HG03135 (cell line): ENCODE measurements at regions not wholly inside any gene's neighbourhood (a gene's known extent, or its start where the extent isn't known, plus 50 kb on each side); places are given as distances from the start of the nearest gene placed in this dataset.
"Not testable (repeated sequence)": the region's sequence is repeated elsewhere in the genome, so short reads cannot be mapped to it uniquely, and the experiment has no call there.

Source experiments
- ATAC-seq: cut with Tn5 transposase; IDR thresholded peaks from one replicate; pipeline ENCODE4 v1.9.1; 2021; ENCODE audit warnings: mild to moderate bottlenecking, moderate library complexity; ENCODE audit not compliant: unreplicated experiment

DNA sequence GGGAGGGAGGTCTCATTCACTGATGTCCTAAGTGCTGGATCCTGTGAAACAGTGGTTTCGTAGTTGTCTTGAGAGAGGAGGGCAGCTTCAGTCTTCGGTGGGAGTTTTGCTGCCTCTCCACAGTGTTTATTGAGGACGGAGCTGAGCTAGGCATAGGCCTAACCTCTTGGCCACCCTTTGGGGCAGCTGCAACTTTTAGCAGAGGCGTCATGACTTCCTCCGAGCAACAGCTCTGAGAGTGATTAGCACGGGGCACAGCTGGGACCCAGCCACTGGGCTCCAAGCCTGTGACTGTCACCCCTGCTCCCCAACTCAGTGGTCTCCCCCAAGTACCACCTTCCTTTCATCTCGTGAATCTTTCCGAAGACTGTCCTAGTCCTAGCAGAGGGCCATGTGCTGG, 139.9 kb upstream of the NCOR2 start:
- no peak for ATAC-seq

DNA sequence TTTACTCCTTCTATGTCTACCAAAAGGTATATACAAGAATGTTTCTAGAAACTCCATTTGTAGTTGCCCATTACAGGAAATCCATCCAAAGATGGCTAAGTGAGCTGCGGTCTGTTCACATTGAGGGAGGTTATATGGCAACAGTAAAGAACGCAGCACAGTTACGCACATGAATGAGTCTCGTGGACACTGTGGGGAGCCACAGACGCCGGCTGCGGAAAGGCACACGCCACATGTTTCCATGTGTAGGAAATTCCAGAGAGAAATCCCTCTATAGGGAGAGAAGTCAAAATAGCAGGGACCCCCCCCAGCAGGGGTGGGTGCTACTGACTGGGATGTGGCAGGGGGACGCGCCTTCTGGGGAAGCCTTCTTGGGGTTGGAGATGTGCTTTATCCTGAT, 139.0 kb upstream of the NCOR2 start:
- ATAC-seq = no peak

DNA sequence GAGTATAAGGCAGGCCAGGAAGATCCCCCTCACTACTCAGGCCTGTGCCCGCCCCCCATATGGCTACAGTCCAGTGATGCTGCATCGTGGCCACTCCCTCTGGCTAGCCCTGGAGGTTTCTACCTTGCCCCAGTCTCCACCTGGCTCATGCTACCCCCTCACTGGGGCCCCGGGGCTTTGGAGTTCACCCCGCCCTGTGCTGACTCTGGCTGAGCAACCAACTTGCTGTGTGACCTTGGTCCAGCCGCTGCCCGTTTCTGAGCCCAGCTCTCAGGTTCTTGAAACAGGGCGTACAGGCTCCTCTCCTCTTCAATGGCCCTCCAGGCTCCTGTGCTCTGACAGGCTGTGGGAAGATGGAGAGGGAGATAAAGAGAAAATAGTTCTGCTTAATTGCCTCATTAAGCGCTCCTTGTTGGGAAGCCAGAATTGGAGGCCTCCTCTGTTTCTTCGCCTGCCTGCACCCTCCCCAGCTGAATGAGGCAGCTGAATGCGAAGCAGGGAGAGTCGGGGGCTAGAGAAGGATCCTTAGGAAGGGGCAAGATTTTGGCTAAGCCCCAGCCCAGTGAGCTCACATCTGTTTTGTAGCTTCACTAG, 138.2 kb upstream of the NCOR2 start:
- ATAC-seq = no peak

DNA sequence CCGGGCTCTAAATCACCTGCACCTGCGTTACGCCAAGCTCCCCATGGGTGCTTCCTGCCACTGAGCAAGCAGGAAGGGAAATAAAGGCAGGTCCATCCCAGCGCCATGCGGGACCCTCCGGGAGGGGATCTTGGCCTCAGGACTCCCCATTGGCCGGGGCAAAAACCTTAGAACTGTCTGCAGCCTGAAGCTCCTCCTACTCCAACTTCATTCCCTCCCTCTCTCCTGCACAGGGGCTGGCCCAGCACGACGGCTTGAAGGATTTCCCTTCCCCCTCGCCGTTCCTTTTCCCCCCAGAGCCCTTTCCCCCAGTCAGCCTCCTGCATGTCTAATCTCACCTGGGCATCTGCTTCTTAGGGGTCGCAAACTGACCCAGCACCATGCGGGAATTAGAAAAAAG, 137.2 kb upstream of the NCOR2 start:
- no peak for ATAC-seq

DNA sequence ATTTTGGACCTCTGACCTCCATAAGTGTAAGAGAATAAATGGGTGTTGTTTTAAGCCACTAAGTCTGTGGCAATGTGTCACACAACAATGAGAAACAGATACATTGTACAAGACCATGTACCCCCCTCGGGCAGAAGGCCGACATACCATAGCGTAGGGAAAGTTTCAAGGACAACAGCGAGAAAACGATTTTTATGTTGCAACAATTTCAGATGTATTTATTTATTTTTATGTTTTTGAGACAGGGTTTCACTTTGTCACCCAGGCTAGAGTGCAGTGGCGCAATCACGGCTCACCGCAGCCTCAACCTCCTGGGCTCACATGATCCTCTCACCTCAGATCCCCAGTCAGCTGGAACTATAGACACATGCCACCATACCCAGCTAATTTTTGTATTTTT, 136.4 kb upstream of the NCOR2 start:
- no peak for ATAC-seq

DNA sequence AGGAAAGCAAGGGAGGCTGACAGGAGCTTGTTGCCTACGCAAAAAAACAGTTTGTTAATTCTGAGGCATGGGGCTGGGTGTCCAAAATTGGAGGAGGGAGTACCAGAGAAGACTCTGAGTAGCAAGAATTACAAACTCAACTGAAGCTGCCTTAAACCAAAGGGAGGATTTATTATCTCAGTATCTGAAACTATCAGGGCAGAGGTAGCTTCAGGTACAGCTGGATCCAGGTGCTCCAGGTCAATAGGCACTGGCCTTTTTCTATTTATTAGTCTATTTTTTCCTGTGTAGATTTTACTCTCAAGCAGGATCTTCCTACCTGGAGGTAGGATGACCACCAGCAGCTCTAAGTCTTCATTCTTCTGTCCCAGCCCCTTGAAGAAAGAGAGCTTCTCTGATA, 135.3 kb upstream of the NCOR2 start:
- no peak for ATAC-seq

DNA sequence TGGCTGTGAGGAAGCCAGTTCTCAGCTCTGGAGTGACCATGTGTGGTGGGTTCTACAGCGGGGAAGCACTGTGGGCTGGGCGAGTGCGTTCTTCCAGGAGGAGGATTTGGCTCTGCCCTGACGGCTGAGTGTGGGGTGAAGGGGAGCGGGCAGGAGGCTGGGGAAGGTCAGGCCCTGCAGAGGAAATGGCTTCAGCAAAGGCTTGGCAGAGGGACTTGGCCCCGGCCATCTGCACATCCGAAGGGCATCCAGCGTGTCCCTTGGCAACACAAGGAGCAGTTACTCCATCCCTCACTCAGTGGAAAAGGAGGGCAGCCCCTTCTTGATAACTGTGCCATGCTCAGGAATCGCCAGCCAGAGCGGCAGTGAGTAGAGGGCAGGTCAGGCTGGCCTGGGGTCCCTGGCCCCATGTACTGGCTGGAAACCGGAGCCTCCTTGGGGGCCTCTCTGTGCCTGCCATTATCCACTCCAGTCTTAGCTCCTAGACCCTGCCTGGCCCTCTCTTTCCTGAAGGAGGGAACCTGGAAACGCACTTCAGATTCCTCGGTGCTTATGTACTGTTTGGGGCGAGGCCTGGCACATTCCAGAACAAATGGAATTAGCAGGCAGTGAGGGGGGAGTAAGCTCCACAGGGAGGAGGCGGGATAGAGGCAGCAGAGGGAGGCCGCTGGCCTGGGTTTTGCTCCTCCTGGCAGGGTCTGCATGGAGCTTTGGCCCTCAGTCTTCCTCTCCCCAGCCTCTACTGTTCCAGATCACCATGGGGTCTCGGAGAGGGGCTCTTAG, 133.6 kb upstream of the NCOR2 start:
- no peak for ATAC-seq

DNA sequence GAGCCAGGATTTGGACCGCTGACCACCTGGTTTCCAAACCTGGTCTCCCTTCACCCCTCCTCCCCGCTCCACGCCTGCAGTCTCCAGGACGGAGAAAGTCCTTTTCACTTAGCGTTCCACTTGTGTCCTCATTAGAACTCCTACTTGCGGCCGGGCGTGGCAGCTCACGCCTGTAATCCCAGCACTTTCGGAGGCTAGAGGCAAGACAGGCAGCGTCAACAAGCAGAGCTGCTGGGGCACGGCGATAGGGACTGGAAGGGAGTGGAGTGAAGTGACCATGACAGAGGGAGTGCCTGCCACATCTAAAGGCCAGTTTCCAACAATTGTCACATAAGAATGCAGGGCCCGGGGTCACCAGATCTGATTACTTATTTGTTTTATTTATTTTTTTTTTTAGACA, 132.5 kb upstream of the NCOR2 start:
- no peak for ATAC-seq

DNA sequence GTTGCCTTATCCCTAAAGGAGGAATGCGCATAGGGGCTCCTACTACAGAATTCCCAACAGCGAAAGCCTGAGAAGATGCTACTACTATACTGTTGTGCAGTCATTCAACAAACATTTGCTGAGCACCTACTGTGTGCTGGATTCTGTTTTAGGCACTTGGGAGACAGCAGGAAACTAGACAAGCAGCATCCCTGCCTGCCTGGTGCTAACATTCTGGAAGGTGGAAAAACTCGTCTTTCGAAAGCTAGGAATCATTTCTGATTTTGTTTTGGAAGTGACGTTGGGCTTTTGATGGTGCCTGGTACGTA, 131.5 kb upstream of the NCOR2 start:
- no peak for ATAC-seq

DNA sequence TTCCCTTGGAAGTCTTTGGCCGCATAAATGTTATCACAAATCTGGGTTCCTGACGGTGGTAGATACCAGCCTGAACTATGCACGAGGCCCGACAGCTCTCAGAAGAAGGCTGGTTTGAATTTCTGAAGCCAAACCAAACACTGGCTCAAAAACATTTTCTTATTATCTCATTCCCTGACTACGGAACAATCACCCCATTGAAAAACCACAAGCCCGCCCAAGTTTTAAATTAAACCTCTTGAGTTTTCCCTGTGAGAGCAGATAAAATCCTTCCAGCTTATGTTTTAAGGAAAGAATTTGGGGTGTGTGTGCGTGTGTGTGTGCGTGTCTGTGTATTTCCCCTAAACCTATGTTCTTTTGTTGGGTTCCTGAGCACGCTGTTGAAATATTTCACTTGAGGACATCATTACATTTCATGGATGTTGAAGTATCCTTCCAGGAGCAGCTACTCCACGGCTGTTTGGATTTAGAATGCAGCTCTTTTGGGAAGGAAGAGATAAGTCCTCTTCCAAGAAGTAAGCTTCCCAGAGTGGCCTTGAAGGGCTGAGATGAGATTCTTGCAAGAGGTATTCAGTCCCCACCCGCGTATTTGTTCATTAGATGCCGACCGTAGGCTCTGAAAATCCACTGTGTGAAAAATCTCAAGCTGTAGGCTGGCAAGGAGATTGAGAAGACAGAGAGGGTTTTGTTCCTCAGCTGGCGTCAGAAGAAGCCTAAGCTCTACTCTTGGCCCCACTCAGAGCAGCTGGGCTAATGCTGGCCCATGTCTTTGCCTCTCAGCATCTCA, 131.0 kb upstream of the NCOR2 start:
- ATAC-seq = no peak

DNA sequence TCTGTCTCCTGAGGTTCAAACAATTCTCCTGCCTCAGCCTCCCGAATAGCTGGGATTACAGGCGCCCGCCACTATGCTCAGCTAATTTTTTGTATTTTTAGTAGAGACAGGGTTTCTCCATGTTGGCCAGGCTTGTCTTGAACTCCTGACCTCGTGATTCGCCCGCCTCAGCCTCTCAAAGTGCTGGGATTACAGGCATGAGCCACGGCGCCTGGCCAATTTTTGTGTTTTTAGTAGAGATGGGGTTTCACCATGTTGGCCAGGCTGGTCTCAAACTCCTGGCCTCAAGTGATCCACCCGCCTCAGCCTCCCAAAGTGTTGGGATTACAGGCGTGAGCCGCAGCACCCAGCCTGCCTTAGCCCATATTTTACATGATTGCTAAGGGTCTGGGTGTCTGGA, 130.3 kb upstream of the NCOR2 start:
- not testable (repeated sequence) for ATAC-seq

DNA sequence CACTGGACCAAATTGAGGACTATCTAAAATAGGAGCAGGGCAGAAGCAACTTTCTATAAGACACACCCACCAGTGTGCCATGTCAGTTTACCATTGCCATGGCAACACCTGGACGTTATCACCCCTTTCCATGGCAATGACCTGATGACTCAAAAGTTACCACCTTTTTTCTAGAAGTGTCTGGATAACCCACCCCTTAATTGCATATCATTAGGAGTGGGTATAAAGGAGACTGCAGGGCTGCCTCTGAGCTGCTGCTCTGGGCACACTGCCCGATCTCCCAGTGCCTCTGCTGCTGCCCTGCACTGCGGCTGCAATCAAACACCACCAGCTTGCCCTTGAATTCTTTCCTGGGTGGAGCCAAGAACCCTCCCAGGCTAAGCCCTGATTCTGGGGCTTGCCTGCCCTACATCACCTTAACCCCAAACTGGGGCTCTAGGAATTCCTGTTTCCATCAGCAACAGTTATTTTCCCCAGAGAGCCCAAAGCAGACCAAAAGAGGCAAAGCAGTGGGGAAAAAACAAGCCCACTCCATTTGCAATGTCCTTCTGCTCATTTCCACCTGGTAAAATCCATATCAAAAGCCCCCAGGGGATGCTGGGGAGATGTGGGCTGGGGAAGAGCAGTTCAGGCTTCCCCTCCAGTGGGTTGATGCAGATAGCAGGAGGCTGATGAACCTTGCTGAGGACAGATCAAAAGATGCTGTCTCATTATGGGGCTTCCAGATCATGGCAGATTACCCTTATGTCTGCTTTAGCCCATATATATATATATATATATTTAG, 129.5 kb upstream of the NCOR2 start:
- no peak for ATAC-seq

DNA sequence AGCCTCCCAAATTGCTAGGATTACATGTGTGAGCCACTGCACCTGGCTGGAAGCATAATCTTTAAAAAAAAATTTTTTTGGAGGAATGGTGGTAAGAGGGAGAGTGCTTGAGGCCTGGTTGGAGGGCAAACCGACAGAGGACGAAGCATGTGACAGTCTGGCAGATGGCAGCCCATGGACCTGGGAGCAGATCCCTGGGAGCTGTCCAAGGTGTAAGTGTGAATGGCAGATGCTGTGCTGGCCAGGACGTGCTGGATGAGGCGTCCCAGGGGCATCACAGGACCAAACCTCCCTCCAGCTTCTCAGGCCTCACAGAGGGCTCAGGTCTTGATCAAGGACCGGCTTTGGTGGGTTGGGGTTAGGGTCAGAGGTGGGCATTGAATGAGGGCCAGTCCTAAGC, 128.4 kb upstream of the NCOR2 start:
- ATAC-seq = no peak

DNA sequence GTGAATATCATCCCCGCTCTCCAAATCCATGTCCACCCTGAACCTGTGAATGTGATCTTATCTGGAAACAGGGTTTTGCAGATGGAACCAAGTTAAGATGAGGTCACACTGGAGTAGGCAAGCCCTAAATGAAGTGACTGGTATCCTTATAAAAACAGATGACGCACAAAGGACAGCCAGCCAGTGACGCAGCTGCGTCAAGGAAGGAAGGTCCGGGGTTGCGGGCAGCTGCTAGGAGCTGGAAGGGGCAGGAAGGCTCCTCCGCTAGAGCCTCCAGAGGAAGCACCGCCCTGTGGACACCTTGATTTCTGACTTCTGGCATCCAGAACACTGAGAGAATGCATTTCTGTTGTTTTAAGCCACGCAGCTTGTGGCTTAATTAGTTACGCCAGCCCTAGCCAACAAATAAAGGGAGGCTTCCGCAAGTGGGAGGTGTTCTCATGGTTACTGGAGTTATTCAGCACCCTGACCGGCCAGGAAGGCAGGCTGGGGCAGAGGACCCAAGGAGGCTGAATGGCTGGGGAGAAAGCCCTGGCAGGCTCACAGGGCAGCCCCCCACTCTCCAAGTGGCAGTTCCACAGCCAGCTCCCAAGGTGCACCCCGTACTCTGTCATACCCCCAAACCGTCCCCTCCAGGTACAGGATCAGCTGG, 127.6 kb upstream of the NCOR2 start:
- ATAC-seq = no peak

DNA sequence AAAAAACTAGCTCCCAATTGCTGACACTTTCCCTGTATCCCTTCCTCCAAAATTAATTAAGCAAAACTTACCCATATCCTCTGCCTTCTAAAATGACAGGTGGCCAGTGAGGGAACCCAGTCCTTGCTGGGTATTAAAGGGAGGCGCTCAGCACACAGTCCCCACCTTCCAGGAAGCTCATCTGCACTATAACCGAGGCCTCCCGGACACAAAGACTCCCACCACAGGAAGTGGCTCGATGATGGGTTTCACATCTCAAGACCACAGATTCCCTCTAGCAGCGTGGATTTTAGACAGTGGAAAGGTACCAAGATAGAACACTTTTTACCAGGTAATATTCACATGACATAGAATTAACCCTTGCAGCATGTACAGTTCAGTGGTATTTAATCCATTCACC, 126.8 kb upstream of the NCOR2 start:
- ATAC-seq = no peak

DNA sequence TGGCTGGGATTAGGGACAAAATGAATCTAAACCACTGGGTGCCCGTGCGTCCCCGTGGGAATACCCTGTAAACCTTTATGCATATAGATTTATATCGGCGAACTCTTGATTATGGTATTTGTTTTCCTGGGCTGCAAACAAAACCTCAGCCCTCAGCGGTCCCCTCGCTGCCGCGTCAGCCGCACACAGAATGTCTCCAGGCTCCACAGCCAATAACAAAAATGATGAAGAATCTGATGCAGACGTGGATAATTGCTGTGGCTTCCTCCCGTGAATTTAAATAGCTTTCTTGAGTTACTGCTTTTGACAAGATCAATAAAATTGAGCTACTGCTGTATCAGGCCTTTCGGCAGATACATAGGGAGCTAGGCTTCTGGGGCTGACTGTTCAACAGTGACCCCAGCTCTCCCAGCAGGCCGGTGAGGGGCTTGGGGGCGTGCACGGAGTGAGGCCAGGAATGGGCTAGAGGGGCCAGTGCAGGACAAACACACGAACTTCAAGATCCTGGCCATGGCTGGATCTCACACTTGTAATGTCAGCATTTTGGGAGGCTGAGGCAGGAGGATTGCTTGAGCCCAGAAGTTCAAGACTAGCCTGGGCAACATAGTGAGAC, 125.8 kb upstream of the NCOR2 start:
- no peak for ATAC-seq

DNA sequence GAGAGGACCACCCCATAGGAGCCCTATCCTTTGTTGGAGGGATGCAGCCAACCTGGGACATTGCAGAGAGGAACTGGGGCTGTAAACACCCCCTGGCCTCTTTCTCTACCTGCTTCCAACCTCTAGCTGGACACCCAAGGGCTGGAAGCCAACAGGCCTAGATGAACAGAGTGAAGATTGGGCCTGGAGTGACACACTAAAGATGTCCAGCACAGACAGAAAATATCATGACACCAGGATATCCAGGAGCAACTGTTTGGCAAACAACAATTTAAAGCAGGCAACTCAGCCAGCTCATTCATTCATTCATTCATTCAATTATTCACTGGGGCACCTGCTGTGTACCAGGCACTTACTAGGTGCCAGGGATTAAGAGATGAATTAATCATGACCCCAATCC, 125.0 kb upstream of the NCOR2 start:
- ATAC-seq = no peak

DNA sequence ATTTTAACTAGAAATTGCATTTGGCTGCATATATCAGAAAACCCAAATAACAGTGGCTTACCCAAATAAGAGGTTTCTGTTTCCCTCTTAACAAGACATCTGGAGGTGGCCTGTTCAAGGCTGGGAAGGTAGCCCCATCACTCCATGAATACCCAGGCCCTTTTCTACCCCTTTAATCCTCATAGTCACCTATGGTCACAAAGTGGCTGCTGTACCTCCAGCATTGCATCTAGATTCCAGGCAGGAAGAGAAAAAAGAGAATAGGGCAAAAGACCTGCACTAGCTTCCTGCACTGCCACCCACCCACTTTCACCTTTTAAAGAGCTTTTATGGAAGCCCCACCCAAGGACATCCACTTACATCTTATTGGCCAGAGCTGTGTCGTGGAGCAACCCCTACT, 124.0 kb upstream of the NCOR2 start:
- no peak for ATAC-seq

DNA sequence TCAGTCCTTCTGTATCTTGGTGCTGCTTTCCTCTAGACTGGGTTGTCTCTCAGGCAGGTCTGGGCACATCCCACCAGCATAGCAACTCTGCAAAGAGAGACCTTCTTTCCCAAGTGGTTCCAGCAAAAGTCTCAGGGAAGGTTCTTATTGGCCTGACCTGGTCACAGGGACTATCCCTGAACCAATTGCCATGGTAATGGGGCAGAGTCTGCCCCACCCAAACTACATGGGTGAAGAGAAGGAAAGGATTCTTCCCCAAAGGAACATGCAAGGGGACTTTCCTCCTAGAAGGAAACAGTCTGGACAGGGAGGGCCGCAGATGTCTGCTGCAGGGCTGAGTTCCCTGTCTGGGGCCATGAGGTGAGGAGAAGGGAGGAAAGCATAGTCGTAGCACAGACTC, 122.2 kb upstream of the NCOR2 start:
- ATAC-seq = no peak

DNA sequence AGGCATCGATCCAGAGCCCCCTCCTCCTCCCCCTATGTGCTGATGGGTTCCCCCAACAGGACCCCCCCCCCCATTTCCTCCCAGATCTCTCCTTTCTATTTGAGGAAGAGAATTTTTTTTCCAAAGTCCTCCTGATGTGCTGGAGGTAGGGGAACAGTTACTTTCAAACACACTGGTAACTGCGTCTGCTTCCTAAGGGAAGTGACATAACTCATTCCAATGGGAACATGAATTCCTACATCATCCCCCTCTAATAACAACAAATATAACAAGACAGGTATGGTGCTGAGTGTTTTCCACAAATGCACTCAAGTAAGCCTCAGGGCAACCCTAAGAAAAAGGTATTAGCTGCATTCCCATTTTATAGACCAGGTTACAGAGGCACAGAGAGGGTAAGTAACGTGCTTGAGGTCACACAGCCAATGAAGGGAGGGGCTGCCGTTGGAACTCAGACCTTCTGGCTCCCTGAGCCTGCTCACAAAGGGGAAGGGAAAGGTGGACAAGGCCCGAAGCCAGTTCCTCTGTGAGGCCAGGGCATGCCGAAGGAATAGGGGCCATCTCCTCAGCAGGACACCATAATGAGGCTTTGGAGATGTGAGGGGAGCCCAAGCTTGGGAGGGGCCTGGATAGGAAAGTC, 121.1 kb upstream of the NCOR2 start:
- no peak for ATAC-seq
